ENCODE measurements at regions not wholly inside any gene's neighbourhood (a gene's known extent, or its start where the extent isn't known, plus 50 kb on each side); places are given as distances from the start of the nearest gene placed in this dataset.
A peak's percentile ranks its signal among the peaks of the same experiment; 100 is the strongest.

DNA sequence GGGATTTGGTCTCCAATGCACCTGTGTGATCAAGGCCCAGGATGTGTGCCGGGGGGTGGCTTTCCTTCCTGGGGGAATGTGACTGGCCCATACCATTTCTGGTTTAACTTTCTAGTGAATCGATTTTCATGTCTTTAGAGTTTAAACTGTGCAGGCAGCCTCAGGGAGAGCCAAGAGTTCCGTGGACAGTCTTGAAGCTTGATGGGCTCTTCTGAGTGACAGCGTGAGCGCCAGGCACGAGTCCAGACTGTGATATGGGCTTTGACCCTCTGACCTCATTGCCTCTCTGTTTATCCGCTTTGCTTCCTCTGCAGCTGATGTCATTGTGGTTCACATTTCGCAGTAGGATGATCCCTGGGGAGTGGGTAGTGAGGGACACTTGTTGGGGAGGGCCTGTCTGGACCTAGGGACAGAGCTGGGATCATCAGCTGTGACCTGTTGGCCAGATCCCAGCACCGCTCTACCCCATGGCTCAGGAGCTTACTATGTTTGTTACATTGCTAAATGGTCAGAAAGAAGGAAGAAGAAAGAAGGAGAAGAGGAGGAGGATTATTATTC, 80.6 kb upstream of the CLDN5 start (continued):
- peak; percentile 54; the same call in 1 of the 2 replicates for TF ChIP-seq EGR2 (tag by site-specific recombination; IDR thresholded peaks at IDR 0.05; ENCODE audit: low read depth)
- TF ChIP-seq ZBTB48 (tag by site-specific recombination; IDR thresholded peaks at IDR 0.05) = peak; percentile 32; the same call in 1 of the 2 replicates
- TF ChIP-seq ZNF777 (tag by site-specific recombination; IDR thresholded peaks at IDR 0.05; ENCODE audit: borderline replicate concordance) = no peak
- no peak for TF ChIP-seq ZNF37A (tag by site-specific recombination; IDR thresholded peaks at IDR 0.05)
- TF ChIP-seq ZNF366 (tag by site-specific recombination; conservative IDR thresholded peaks at IDR 0.05) = peak; percentile 50

DNA sequence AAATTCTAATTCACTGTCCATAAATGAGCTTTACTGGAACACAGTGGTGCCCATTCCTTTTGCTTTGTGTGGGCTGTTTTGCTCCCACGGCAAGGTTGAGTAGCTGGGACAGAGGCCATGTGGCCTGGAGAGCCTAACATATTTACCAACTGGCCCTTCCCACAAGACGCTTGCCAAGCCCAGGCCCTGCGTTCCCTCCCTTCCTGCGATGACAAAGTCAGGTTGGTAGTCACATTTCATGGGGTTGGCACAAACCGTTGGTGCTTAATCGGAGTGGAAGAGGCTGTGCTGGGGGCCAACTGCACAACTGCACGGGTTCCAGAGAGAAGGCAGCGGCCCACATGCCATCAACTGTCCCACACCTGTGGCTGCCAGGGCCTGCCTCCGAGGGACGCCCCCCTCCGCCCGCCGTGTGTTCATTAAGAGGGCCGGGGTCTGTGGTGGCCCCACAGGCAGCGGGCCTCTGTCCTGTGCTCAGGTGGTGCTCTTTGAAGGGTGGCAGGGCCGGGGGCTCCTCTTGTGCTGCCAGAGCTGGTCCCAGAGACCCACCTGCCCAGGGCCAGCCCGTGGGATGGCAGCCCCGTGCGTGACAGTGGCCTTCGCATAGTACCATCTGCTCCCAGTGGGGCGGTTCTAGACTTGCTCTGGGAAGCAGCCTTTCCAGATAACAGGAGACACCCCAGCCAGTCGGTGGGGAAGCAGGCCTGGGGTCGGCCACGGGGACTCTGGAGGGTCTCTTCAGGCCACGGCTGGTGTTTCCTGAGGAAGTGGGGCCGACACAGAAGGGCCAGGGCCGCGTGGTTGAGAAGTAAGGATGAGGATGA, 81.5 kb upstream of the CLDN5 start:
- Histone ChIP-seq H3K36me3 (ENCODE audit: control insufficient read depth in 2 of 2, insufficient read depth in 1 of 2, low read length in 2 of 2) (no peaks in the 10 kb centered on the region), H3K9me3 (ENCODE audit: control insufficient read depth, insufficient read depth, low read depth, low read length) (no peaks in the 10 kb centered on the region), H3K4me3 (ENCODE audit: low read depth, low read length) (no peak overlapping the region), H3K27ac (ENCODE audit: extremely low read depth, low read depth, low read length) (no peak overlapping the region), H3K4me1 (ENCODE audit: control insufficient read depth, insufficient read depth, low read length) (no peaks in the 10 kb centered on the region)
- TF ChIP-seq ZNF341 (tag by site-specific recombination; IDR thresholded peaks at IDR 0.05; ENCODE audit: low read depth) (no peak), ZNF133 (tag by site-specific recombination; IDR thresholded peaks at IDR 0.05) (no peak), EGR2 (tag by site-specific recombination; IDR thresholded peaks at IDR 0.05; ENCODE audit: low read depth) (no peak), ZNF501 (tag by site-specific recombination; IDR thresholded peaks at IDR 0.05) (no peak), HOXC10 (CRISPR knock-in tag; IDR thresholded peaks at IDR 0.05) (no peak), ZNF514 (tag by site-specific recombination; IDR thresholded peaks at IDR 0.05) (no peak), ZNF660 (tag by site-specific recombination; IDR thresholded peaks at IDR 0.05) (no peak), ZNF239 (tag by site-specific recombination; IDR thresholded peaks at IDR 0.05) (no peak), ZNF768 (tag by site-specific recombination; IDR thresholded peaks at IDR 0.05) (no peak), ZNF146 (tag by site-specific recombination; IDR thresholded peaks at IDR 0.05) (no peak), ZNF114 (tag by site-specific recombination; IDR thresholded peaks at IDR 0.05) (no peak), SCRT1 (tag by site-specific recombination; IDR thresholded peaks at IDR 0.05; ENCODE audit: borderline replicate concordance) (no peak), ZNF23 (tag by site-specific recombination; IDR thresholded peaks at IDR 0.05; ENCODE audit: borderline replicate concordance) (no peak), YY2 (tag by site-specific recombination; IDR thresholded peaks at IDR 0.05) (no peak), ZNF621 (tag by site-specific recombination; IDR thresholded peaks at IDR 0.05) (no peak), SETDB1 (IDR thresholded peaks at IDR 0.05; ENCODE audit: insufficient read length, low read length) (no peak), ZNF785 (tag by site-specific recombination; IDR thresholded peaks at IDR 0.05) (no peak)
- TF ChIP-seq, protein P1, sequence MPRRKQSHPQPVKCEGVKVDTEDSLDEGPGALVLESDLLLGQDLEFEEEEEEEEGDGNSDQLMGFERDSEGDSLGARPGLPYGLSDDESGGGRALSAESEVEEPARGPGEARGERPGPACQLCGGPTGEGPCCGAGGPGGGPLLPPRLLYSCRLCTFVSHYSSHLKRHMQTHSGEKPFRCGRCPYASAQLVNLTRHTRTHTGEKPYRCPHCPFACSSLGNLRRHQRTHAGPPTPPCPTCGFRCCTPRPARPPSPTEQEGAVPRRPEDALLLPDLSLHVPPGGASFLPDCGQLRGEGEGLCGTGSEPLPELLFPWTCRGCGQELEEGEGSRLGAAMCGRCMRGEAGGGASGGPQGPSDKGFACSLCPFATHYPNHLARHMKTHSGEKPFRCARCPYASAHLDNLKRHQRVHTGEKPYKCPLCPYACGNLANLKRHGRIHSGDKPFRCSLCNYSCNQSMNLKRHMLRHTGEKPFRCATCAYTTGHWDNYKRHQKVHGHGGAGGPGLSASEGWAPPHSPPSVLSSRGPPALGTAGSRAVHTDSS (tag by site-specific recombination; IDR thresholded peaks at IDR 0.05) = no peak
- TF ChIP-seq, protein P2, sequence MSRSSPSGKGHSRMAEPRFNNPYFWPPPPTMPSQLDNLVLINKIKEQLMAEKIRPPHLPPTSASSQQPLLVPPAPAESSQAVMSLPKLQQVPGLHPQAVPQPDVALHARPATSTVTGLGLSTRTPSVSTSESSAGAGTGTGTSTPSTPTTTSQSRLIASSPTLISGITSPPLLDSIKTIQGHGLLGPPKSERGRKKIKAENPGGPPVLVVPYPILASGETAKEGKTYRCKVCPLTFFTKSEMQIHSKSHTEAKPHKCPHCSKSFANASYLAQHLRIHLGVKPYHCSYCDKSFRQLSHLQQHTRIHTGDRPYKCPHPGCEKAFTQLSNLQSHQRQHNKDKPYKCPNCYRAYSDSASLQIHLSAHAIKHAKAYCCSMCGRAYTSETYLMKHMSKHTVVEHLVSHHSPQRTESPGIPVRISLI (tag by site-specific recombination; IDR thresholded peaks at IDR 0.05) = no peak
- TF ChIP-seq, protein P3, sequence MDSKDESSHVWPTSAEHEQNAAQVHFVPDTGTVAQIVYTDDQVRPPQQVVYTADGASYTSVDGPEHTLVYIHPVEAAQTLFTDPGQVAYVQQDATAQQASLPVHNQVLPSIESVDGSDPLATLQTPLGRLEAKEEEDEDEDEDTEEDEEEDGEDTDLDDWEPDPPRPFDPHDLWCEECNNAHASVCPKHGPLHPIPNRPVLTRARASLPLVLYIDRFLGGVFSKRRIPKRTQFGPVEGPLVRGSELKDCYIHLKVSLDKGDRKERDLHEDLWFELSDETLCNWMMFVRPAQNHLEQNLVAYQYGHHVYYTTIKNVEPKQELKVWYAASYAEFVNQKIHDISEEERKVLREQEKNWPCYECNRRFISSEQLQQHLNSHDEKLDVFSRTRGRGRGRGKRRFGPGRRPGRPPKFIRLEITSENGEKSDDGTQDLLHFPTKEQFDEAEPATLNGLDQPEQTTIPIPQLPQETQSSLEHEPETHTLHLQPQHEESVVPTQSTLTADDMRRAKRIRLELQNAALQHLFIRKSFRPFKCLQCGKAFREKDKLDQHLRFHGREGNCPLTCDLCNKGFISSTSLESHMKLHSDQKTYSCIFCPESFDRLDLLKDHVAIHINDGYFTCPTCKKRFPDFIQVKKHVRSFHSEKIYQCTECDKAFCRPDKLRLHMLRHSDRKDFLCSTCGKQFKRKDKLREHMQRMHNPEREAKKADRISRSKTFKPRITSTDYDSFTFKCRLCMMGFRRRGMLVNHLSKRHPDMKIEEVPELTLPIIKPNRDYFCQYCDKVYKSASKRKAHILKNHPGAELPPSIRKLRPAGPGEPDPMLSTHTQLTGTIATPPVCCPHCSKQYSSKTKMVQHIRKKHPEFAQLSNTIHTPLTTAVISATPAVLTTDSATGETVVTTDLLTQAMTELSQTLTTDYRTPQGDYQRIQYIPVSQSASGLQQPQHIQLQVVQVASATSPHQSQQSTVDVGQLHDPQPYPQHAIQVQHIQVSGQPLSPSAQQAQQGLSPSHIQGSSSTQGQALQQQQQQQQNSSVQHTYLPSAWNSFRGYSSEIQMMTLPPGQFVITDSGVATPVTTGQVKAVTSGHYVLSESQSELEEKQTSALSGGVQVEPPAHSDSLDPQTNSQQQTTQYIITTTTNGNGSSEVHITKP (tag by site-specific recombination; IDR thresholded peaks at IDR 0.05) = no peak
- ChIA-PET POLR2A (no interaction called here), CTCF (interaction anchor here (0.6 to 1.2 kb wide), 6 partner anchors 24 to 426 kb away, joined by 3 to 4 read pairs (median 3); no protein-coding TSS in a partner anchor)

Data from HEK293 (cell line).